Head of caudate nucleus (tissue), 42 donors: ENCODE measurements at regions not wholly inside any gene's neighbourhood (a gene's known extent, or its start where the extent isn't known, plus 50 kb on each side); places are given as distances from the start of the nearest gene placed in this dataset.

ENCODE experiments used
- DNase-seq, 42 donors: peaks; one replicate each; pipeline versions ENCODE4 v3.0.0 to v3.0.0-alpha.2; 2020 to 2021; ENCODE audit warnings: mixed read lengths in 7 of 42
- intact Hi-C: fragments of 100-400 bp; cut with DNase I; formaldehyde crosslinking; loops from one replicate; pipeline ENCODE4 v1.15.0; 2022

DNA sequence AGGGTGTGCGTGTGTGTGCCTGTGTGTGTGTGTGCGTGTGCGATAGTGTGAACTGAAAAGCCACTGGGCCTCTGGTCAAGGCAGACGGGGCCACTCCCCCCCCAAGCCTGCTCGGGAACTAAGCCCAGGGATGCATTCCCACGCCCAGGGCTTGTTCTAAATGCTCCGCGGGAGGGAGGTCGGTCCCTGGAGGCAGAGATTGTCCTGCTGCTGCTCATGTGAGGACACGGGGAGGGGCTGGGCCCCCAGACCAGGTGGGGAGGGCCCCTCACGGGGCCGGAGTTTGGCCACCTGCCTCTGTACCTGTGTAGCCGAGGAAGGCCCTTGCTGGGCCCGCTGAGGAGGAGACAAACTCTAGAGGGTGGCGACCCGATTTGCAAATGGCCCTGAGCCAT is 93.9 kb downstream of the PDGFA start:
- intact Hi-C loops: no loop called here
- peak in 11 of 42 donors; percentile 18 to 62 (median 36) for DNase-seq

- intact Hi-C loops: no loop called here
Measured at GRCh38 chr7:426510-426909, 93.1 kb downstream of the PDGFA start.

DNA sequence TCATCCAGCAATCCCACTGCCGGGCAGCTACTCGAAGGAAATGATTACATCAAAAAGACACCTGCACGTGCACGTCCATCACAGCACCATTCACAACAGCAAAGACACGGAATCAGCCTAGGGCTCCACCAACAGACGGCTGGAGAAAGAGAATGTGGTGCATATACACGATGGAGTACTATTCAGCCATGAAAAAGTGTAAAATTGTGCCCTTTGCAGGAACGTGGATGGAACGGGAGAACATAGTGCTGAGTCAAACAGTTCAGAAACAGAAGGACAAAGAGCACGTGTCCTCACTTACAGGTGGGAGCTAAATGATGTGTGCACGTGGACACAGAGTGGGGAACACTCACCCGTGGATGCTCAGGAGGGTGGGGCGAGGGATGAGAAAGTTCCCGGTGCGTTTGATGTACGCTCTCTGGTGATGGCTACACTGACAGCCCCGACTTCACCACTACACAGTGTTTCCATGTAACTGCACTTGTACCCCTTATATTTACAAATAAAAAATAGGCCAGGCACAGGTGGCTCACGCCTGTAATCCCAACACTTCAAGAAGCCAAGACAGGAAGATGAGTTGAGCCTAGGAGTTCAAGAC is 92.0 kb downstream of the PDGFA start:
- intact Hi-C loops: no loop called here

More at GRCh38 chr7:426510-426909, 93.1 kb downstream of the PDGFA start:
- DNase-seq: no peak

DNA sequence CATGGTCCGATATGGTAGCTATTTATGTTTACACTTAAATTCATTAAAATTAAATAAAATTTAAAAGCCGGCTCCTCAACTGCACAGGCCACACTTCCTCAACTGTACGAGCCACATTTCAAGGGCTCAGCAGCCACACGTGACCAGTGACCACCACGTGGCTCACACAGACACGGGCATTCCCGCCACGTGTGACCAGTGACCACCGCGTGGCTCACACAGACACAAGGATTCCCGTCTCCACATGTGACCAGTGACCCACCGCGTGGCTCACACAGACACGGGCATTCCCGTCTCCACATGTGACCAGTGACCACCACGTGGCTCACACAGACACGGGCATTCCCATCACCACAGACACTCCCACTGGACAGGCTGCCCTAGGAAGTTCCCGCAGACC is 91.3 kb downstream of the PDGFA start:
- intact Hi-C loops: no loop called here
- DNase-seq: no peak

More for the DNA sequence above, 92.0 kb downstream of the PDGFA start:
- no peak for DNase-seq

DNA sequence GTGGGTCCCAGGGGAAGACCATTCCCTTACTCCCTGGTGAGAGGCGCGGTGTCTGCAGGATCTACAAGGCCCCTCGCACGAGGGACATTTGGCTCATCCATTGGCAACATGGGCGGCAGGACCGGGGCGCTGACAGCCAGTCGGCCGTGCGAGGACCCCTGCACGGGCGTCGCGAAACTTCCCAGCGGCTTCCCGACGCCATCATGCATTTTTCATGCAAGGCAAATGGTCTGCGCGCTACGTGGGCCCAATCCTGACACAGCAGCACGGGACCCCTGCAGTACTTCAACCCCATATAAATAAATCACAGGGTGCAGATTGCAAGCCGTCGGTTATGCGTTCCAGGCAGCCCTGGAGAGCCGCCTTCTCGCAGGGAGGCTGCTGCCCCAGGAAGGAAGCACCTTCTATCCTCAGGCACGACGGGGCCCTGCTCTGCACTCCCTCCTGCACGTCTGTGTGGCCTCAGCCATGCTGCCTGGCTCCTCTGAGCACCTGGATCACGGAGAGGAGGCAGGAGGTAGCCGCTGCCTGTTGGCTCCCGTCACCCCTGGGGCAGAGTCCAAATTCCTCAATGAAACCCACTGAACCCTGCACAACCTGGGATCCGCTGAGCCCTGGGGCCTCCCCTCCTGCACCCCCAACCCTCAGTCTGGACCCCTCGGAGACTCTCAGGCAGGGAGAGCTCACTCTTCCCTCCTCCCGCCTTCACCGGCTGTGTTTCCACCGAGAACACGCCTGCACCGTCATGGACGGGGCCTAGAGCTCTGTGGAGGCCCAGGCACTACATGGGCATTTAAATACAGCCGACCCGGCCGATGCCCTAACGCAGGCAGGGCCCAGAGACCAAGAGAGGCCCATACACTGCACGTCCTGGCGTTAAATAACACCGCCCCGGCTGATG is 90.5 kb downstream of the PDGFA start:
- no peak for DNase-seq
- intact Hi-C loops: no loop called here

- no peak for DNase-seq
- intact Hi-C loops: no loop called here
Measured at GRCh38 chr7:429828-430180, 89.8 kb downstream of the PDGFA start.

DNA sequence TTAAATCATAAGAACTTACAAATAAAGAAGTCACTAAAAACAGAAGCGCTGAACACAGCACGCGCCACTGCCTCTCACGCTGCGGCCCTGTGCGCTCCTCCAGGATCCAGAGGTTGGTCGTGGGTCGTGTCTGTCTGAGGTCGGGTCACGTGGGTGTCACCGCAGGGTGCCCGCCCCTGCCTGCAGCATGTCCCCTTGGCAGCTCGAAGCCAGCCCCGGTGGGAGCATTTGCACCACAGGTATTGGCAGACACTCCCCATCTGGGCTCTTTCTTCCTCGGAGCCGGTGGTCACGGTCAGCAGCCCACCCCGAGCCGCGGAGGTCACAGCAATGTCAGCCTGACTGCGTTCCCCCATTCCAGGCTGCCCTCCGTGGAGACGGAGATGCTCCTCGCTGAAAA is 88.6 kb downstream of the PDGFA start:
- no peak for DNase-seq
- intact Hi-C loops: no loop called here

GRCh38 chr7:431658-432111 is 88.0 kb downstream of the PDGFA start:
- peak; percentile 29 to 89 (median 70) for DNase-seq

DNA sequence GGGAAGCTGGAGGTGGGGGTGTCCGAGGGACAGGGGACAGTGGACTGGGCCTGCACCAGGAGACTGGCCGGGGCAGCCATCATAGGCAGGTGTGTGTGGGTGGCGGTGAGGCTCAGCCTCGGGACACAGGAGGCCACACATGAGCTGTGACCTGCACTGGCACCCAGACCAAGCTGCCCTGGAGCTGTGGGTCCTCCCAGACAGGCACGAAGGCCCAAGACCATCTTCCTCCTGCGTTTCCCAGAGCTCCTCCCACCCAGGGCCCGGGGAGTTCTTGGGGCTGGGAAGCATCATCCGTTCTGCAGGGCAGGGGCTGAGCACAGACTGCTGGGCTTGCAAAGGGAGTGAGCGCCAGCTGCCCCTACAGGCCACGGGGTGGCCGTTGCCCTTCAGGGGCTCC is 87.4 kb downstream of the PDGFA start:
- intact Hi-C loops: no loop called here
- no peak for DNase-seq

More at GRCh38 chr7:431658-432111, 88.0 kb downstream of the PDGFA start:
- intact Hi-C loops: no loop called here

GRCh38 chr7:432933-433332 is 86.7 kb downstream of the PDGFA start:
- no peak for DNase-seq
- intact Hi-C loops: no loop called here

- no peak for DNase-seq
- intact Hi-C loops: no loop called here
Measured at GRCh38 chr7:433558-433957, 86.1 kb downstream of the PDGFA start.

DNA sequence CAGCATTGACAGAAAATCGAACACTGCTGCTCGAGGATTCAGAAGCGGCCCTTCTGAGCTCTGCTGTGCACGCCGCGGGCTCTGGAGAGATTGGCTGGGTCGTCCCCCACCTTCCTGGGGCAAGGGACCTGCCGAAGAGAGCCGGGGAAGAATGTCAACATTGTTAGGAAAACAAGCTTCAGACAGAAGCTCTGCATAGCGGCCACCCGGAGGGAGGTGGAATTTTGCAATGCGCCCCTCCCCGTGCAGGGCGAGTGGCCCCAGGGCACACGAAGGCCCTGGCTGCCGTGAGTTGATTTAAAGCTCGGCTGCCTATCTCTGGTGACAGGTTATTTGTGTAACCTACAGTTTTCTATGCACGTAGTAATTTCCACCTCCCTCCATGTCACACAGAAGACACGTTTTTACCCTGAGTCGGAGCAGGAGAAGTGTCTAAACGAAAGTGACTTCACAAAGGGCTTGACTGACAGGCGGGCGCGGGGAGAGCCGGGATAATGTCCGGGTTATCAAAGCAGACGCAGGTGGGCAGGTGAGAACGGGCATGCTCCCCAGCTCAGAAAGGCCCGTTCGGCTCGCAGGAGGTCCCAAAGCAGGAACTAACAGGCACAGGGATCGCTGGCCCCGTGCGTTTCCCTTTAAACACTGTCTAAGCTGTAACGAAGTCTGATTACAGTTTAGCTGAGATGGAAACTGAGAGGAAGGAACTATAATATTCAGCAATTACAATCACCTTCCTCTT is 84.6 kb downstream of the PDGFA start:
- peak in 3 of 42 donors; percentile 16 to 49 (median 22) for DNase-seq

DNA sequence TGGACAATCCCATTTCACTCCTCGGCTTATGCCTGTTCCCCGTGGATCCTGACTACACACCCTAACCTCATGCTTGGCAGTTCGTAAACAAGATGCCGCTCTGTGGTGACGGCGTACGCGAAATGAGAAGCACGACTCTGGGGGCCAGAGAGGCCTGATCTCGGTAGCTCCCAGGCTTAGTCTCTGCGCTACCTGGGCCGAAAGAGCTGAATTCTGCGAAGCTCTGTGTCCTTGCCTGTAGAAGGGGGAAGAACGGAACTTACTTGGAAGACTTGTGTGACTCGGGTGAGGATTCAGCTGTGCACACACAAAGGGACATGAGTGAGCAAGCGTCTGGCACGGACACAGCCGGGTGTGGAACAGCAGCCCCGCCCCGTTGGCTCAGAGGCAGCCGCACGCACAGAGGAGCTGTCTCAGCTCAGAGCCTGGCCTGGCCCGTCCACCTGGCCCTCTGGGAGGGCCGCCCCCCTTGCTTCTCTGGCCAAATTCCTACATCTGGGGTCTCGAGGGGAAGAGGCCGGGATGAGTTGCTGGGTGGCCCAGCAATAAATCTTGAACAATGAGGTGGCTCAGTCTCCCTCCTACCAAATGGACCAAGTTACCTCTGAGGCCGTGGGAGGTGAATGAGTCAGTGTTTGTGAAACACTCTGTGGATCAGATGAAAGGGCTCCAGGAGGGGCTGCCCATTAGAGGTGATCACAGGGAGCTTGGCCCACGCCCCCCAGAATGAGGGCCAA is 83.8 kb downstream of the PDGFA start:
- DNase-seq: no peak
- intact Hi-C loops: no loop called here

More for the DNA sequence above, 84.6 kb downstream of the PDGFA start:
- intact Hi-C loops: no loop called here

GRCh38 chr7:436367-437128 is 83.1 kb downstream of the PDGFA start:
- intact Hi-C loops: no loop called here
- no peak for DNase-seq

- intact Hi-C loops: no loop called here
- DNase-seq: peak in 12 of 42 donors; percentile 12 to 61 (median 30)
Measured at GRCh38 chr7:437329-438251, 82.1 kb downstream of the PDGFA start.

GRCh38 chr7:438361-438760 is 81.3 kb downstream of the PDGFA start:
- intact Hi-C loops: no loop called here
- DNase-seq: no peak

DNA sequence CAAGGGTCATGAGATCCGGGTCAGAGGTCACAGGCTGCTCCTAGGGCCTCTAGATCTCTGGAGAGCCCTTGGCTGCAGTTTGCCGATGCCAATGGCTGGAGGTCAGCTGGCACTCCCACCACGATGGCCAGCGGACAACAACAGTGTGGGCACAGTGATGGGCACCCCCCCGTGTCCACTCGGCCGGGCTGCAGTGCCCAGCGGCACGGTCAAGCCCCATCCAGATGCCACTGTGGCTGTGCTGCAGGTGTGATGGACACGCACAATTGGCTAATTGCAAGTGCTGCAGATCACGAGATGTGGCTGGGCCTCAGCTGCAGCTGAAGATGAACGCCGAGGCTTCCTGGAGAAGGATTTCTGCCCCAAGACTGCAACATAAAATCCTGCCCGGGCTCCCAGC is 80.7 kb downstream of the PDGFA start:
- DNase-seq: no peak
- intact Hi-C loops: no loop called here
